Activated CD4-positive, alpha-beta T cell treated with anti-CD3 and anti-CD28 coated beads, Interleukin-2, amount 50 U/mL, for 1 hour (primary cell): ENCODE measurements at regions not wholly inside any gene's neighbourhood (a gene's known extent, or its start where the extent isn't known, plus 50 kb on each side); places are given as distances from the start of the nearest gene placed in this dataset.
"Not testable (repeated sequence)": the region's sequence is repeated elsewhere in the genome, so short reads cannot be mapped to it uniquely, and the experiment has no call there.

Experiments
- DNase-seq: peaks from one replicate; pipeline ENCODE4 v3.0.0-alpha.2; 2020

- no peak for DNase-seq
These were observed 227.6 kb upstream of the WSB1 start for GRCh38 chr17:27066315-27066714.

GRCh38 chr17:27069842-27070508, 223.9 kb upstream of the WSB1 start:
- no peak for DNase-seq

- DNase-seq: no peak
These were observed 223.1 kb upstream of the WSB1 start for GRCh38 chr17:27070836-27071235.

- DNase-seq: no peak
These were observed 221.0 kb upstream of the WSB1 start for GRCh38 chr17:27072885-27073284.

GRCh38 chr17:27076814-27077213, 217.1 kb upstream of the WSB1 start:
- DNase-seq: no peak

- DNase-seq: no peak
These were observed 215.6 kb upstream of the WSB1 start for GRCh38 chr17:27078296-27078695.

- no peak for DNase-seq
These were observed 214.3 kb upstream of the WSB1 start for GRCh38 chr17:27079660-27080059.

GRCh38 chr17:27081002-27081638, 212.8 kb upstream of the WSB1 start:
- DNase-seq: no peak

- no peak for DNase-seq
These were observed 211.7 kb upstream of the WSB1 start for GRCh38 chr17:27082023-27082774.

- no peak for DNase-seq
These were observed 211.1 kb upstream of the WSB1 start for GRCh38 chr17:27082775-27083154.

GRCh38 chr17:27083408-27084185, 210.3 kb upstream of the WSB1 start:
- no peak for DNase-seq

GRCh38 chr17:27085517-27085916, 208.4 kb upstream of the WSB1 start:
- DNase-seq: no peak

GRCh38 chr17:27086526-27086925, 207.4 kb upstream of the WSB1 start:
- no peak for DNase-seq

GRCh38 chr17:27087935-27088766, 205.8 kb upstream of the WSB1 start:
- no peak for DNase-seq

GRCh38 chr17:27088767-27089078, 205.2 kb upstream of the WSB1 start:
- DNase-seq: no peak

- not testable (repeated sequence) for DNase-seq
These were observed 204.6 kb upstream of the WSB1 start for GRCh38 chr17:27089079-27089928.

- no peak for DNase-seq
These were observed 204.0 kb upstream of the WSB1 start for GRCh38 chr17:27089929-27090247.

GRCh38 chr17:27090450-27091042, 203.4 kb upstream of the WSB1 start:
- not testable (repeated sequence) for DNase-seq

- no peak for DNase-seq
These were observed 202.8 kb upstream of the WSB1 start for GRCh38 chr17:27091043-27091497.

GRCh38 chr17:27094179-27094578, 199.7 kb upstream of the WSB1 start:
- not testable (repeated sequence) for DNase-seq

GRCh38 chr17:27095821-27096220, 198.1 kb upstream of the WSB1 start:
- DNase-seq: not testable (repeated sequence)
